ENCODE measurements at regions not wholly inside any gene's neighbourhood (a gene's known extent, or its start where the extent isn't known, plus 50 kb on each side); places are given as distances from the start of the nearest gene placed in this dataset.

DNA sequence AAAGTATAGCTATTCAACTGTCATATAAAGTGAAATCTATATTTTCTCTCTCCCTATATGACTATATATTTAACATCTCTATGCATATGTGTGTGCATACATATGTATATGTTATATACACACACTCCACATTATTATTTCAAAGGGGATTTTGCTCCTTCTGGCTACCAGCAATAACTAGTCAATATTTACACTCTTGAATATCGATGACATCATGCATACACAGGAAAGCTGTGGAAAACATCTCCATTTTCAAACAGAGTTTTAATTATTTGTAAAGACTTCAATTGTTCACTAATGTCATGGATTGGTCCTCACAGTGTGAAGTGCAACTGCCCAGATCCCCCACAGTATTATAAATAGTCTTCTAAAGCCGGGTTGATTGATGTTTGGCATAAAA lies 195.9 kb upstream of the TCF4 start:
- Histone ChIP-seq H3K27me3 (ENCODE audit: insufficient read depth, low read length) (peaks cover 14% of the 10 kb centered on the region), H3K4me1 (ENCODE audit: insufficient read depth, low read length) (peaks cover 15% of the 10 kb centered on the region), H3K9me3 (ENCODE audit: low read depth, low read length) (no peaks in the 10 kb centered on the region), H3K4me3 (ENCODE audit: low read length) (no peak overlapping the region)

DNA sequence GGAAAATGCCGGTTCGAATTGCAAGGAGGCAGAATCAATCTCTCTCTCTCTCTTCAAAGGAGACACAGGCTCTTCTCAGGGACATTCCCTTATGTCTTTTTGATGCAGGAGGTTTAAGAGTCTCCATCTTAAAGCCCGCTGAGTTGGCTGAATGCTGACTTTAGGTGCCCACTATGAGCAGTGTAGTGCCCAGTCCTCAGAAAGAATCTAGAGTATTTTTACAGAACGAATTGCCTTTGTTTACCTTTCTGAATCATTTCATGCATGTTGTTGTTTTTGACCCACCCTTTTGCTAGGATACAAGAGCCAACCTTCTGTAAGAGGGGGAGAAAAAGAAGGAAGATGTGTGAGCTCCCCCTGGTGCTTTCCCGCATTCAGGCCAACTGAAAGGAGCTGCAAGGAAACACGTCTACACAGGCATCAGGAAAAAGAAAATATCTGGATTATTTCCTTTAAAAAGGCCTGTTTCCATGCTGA lies 193.5 kb upstream of the TCF4 start:
- Histone ChIP-seq H3K9me3 (ENCODE audit: low read depth, low read length) (no peaks in the 10 kb centered on the region), H3K27me3 (ENCODE audit: insufficient read depth, low read length) (peaks cover 14% of the 10 kb centered on the region), H3K4me3 (ENCODE audit: low read length) (no peak overlapping the region), H3K4me1 (ENCODE audit: insufficient read depth, low read length) (peaks cover 15% of the 10 kb centered on the region)

DNA sequence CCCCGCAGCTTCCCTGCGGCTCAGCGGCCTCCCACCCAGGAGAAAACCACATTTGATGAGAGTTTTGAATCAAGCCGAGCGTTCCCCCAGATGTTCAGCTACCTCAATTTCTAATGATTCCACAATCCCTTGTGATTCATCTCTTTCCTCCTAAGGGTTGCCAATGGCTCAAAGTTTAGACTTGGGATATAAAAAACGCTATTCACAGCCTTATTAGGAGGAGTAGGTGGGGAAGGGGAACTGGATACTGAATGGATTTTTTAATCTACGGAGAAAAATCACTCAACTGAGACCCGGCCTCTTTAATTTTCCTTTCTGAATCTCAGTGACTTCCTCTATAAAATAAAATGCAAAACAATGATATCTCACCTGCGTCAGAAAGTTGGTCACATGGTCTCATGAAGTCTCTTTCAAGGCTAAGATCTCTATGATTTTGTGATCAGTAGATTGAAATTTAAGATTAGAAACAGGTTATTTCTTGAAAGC lies 192.6 kb upstream of the TCF4 start:
- H3K4me3 ChIP-seq (ENCODE audit: low read length), result peak overlapping the region; percentile 51
- no peaks in the 10 kb centered on the region for H3K9me3 ChIP-seq (ENCODE audit: low read depth, low read length)
- peaks cover 15% of the 10 kb centered on the region for H3K4me1 ChIP-seq (ENCODE audit: insufficient read depth, low read length)
- H3K27me3 ChIP-seq (ENCODE audit: insufficient read depth, low read length), result peaks cover 14% of the 10 kb centered on the region

- H3K4me3 ChIP-seq (ENCODE audit: low read length), result peak overlapping the region; percentile 51
- no peaks in the 10 kb centered on the region for H3K9me3 ChIP-seq (ENCODE audit: low read depth, low read length)
- H3K4me1 ChIP-seq (ENCODE audit: insufficient read depth, low read length), result peaks cover 15% of the 10 kb centered on the region
- H3K27me3 ChIP-seq (ENCODE audit: insufficient read depth, low read length), result peaks cover 14% of the 10 kb centered on the region
These were observed 191.9 kb upstream of the TCF4 start for GRCh38 chr18:55779691-55780585.

- H3K9me3 ChIP-seq (ENCODE audit: low read depth, low read length), result no peaks in the 10 kb centered on the region
- peaks cover 15% of the 10 kb centered on the region for H3K4me1 ChIP-seq (ENCODE audit: insufficient read depth, low read length)
- H3K27me3 ChIP-seq (ENCODE audit: insufficient read depth, low read length), result peaks cover 14% of the 10 kb centered on the region
- H3K4me3 ChIP-seq (ENCODE audit: low read length), result peak overlapping the region; percentile 51
These were observed 191.0 kb upstream of the TCF4 start for GRCh38 chr18:55778788-55779690.

- H3K27me3 ChIP-seq (ENCODE audit: insufficient read depth, low read length), result peaks cover 14% of the 10 kb centered on the region
- H3K4me1 ChIP-seq (ENCODE audit: insufficient read depth, low read length), result peaks cover 15% of the 10 kb centered on the region
- no peaks in the 10 kb centered on the region for H3K9me3 ChIP-seq (ENCODE audit: low read depth, low read length)
- H3K4me3 ChIP-seq (ENCODE audit: low read length), result no peak overlapping the region
These were observed 189.8 kb upstream of the TCF4 start for GRCh38 chr18:55777666-55778304.

- H3K27me3 ChIP-seq (ENCODE audit: insufficient read depth, low read length), result peaks cover 9% of the 10 kb centered on the region
- H3K4me3 ChIP-seq (ENCODE audit: low read length), result no peak overlapping the region
- H3K4me1 ChIP-seq (ENCODE audit: insufficient read depth, low read length), result peaks cover 15% of the 10 kb centered on the region
- no peaks in the 10 kb centered on the region for H3K9me3 ChIP-seq (ENCODE audit: low read depth, low read length)
These were observed 188.0 kb upstream of the TCF4 start for GRCh38 chr18:55775972-55776371.

- H3K4me1 ChIP-seq (ENCODE audit: insufficient read depth, low read length), result peaks cover 5% of the 10 kb centered on the region
- no peaks in the 10 kb centered on the region for H3K9me3 ChIP-seq (ENCODE audit: low read depth, low read length)
- peaks cover 3% of the 10 kb centered on the region for H3K27me3 ChIP-seq (ENCODE audit: insufficient read depth, low read length)
- H3K4me3 ChIP-seq (ENCODE audit: low read length), result no peak overlapping the region
These were observed 186.5 kb upstream of the TCF4 start for GRCh38 chr18:55774505-55774904.

DNA sequence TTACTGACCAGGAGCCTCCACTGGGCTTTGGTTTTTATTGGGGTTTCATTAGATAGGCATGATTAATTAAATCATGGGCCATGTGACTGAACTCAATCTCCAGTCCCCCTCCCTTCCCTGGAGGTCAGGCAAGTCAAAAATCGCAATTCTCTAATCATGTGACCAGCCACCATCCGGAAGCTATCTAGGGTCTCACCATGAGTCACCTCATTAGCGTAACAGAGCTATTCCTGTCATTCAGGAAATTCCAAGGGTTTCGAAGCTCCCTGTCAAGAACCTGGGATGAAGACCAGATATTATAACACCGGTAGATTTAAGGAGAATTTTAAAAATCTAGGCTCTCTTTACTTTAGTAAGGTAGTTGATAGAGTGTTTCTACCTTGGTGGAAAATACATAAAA lies 180.3 kb upstream of the TCF4 start:
- H3K4me1 ChIP-seq (ENCODE audit: insufficient read depth, low read length), result no peaks in the 10 kb centered on the region
- no peak overlapping the region for H3K4me3 ChIP-seq (ENCODE audit: low read length)
- no peaks in the 10 kb centered on the region for H3K27me3 ChIP-seq (ENCODE audit: insufficient read depth, low read length)
- H3K9me3 ChIP-seq (ENCODE audit: low read depth, low read length), result no peaks in the 10 kb centered on the region

- no peak overlapping the region for H3K4me3 ChIP-seq (ENCODE audit: low read length)
- no peaks in the 10 kb centered on the region for H3K27me3 ChIP-seq (ENCODE audit: insufficient read depth, low read length)
- no peaks in the 10 kb centered on the region for H3K9me3 ChIP-seq (ENCODE audit: low read depth, low read length)
- H3K4me1 ChIP-seq (ENCODE audit: insufficient read depth, low read length), result no peaks in the 10 kb centered on the region
These were observed 176.4 kb upstream of the TCF4 start for GRCh38 chr18:55764386-55764785.

GRCh38 chr18:55763805-55764204 lies 175.8 kb upstream of the TCF4 start:
- H3K9me3 ChIP-seq (ENCODE audit: low read depth, low read length), result no peaks in the 10 kb centered on the region

DNA sequence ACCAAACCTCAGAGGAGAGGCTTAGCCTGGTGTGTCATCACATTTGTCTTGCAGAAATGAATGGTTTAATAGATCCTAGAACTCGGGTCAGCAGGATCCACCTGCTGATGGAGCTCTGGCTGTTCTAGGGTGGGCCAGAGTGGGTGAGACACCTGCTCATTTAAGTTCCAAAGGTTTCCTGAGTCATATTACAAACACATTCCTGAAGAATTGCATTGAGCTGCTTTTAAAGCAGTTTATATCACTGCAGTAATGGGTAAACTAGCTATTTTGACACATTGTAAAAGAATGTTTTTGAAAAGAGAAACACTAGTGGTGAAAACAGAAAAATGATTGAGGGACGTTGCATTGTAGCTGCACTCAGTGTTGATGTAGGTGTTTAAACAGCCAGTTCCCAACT lies 175.3 kb upstream of the TCF4 start:
- Histone ChIP-seq H3K9me3 (ENCODE audit: low read depth, low read length) (no peaks in the 10 kb centered on the region), H3K4me3 (ENCODE audit: low read length) (no peak overlapping the region), H3K27me3 (ENCODE audit: insufficient read depth, low read length) (no peaks in the 10 kb centered on the region), H3K4me1 (ENCODE audit: insufficient read depth, low read length) (no peaks in the 10 kb centered on the region)

More at GRCh38 chr18:55763805-55764204, 175.8 kb upstream of the TCF4 start:
- Histone ChIP-seq H3K4me3 (ENCODE audit: low read length) (no peak overlapping the region), H3K4me1 (ENCODE audit: insufficient read depth, low read length) (no peaks in the 10 kb centered on the region), H3K27me3 (ENCODE audit: insufficient read depth, low read length) (no peaks in the 10 kb centered on the region)

DNA sequence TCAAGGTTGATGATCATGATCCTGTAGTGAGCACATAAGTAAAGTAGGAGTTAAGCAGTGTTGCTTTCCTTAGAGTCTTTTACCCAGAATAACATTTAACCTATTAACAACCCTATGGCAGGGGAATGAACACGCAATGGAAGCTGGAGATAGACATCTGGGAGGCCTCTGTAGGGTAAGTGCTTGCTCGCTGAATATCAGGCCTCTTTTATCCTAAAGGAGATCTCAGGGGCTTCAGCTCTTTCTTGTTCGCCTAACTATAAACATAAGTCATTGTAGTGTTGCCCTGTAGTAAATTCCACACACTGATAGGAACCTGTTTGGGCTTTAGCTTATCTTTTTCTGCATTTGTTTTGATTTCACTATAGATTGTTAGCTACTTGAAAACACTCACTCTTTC lies 174.4 kb upstream of the TCF4 start:
- Histone ChIP-seq H3K9me3 (ENCODE audit: low read depth, low read length) (no peaks in the 10 kb centered on the region), H3K4me1 (ENCODE audit: insufficient read depth, low read length) (no peaks in the 10 kb centered on the region), H3K4me3 (ENCODE audit: low read length) (no peak overlapping the region), H3K27me3 (ENCODE audit: insufficient read depth, low read length) (no peaks in the 10 kb centered on the region)

GRCh38 chr18:55753643-55754263 lies 165.8 kb upstream of the TCF4 start:
- no peaks in the 10 kb centered on the region for H3K9me3 ChIP-seq (ENCODE audit: low read depth, low read length)
- H3K4me3 ChIP-seq (ENCODE audit: low read length), result no peak overlapping the region
- H3K27me3 ChIP-seq (ENCODE audit: insufficient read depth, low read length), result no peaks in the 10 kb centered on the region
- H3K4me1 ChIP-seq (ENCODE audit: insufficient read depth, low read length), result no peaks in the 10 kb centered on the region
